ENCODE measurements at regions not wholly inside any gene's neighbourhood (a gene's known extent, or its start where the extent isn't known, plus 50 kb on each side); places are given as distances from the start of the nearest gene placed in this dataset.

- DNase-seq (ENCODE audit: low spot score) = no peak
- Mint-ChIP-seq H3K27ac (ENCODE audit: unreplicated experiment) (no peak overlapping the region), H3K27me3 (ENCODE audit: unreplicated experiment) (peaks cover 5% of the 10 kb centered on the region), H3K4me3 (ENCODE audit: unreplicated experiment) (no peak overlapping the region), H3K36me3 (ENCODE audit: low read depth, unreplicated experiment) (no peaks in the 10 kb centered on the region), H3K9me3 (ENCODE audit: unreplicated experiment) (no peaks in the 10 kb centered on the region), H3K4me1 (ENCODE audit: unreplicated experiment) (peaks cover 4% of the 10 kb centered on the region)
- TF ChIP-seq CTCF (IDR thresholded peaks at IDR 0.05; ENCODE audit: unreplicated experiment) = no peak
Measured at GRCh38 chr1:234706199-234706598, 96.2 kb upstream of the IRF2BP2 start.

DNA sequence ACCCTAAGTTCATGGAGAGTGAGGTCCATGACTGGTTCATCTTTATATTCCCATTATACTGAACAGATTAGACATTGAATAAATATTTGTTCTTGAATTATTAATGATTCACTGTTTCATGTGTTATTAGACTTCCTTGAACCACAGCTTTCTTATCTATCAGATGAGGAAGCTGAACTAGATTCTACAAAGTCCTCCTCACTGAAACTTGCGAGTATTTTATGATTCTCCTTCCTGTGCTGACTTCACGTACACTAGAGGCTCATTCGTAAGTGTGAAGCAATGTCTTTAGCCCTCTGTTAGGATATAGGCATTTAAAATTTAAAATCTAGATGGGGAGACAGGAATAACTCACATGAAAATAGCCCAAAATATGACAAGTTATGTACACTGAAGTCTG lies 95.6 kb upstream of the IRF2BP2 start:
- DNase-seq (ENCODE audit: low spot score) = no peak
- H3K4me3 Mint-ChIP-seq (ENCODE audit: unreplicated experiment) = no peak overlapping the region

DNA sequence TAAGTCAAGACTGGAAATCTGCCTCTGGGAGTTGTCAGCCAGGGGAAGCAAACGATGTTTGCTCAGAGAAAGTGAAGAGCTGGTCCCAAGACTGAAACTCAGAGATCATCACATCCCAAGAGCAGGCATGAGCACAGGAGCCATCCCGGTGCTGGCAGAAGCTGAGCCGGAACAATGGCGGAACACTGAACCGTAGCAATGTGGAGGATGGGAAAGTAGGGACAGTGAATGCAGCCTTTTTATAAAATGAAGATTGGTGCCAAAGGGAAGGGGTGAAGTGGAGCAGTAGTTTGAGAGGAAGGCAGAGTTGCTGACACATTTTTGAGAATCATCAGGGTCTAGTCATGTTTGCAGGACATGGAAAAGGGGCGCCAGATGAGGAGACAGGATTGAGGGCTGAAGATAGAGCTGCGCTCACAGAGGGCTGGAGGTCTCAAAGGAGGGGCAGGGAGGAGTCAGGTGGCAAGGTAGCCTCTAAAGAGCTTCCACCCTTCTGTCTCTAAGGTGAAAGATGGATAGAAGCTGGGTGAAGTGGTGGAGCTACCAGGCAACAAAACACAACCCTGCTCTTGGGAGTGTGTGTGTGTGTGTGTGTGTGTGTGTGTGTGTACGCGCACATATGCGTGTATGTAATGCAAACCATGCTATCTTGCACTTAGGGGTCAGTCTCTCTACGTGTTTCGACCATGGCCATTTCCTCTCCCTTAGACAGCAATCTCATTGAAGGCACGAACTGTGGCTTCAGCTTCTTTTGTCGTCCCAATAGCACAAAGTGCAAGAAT lies 94.3 kb upstream of the IRF2BP2 start:
- Mint-ChIP-seq H3K27ac (ENCODE audit: unreplicated experiment) (no peak overlapping the region), H3K4me1 (ENCODE audit: unreplicated experiment) (peaks cover 4% of the 10 kb centered on the region), H3K9me3 (ENCODE audit: unreplicated experiment) (no peaks in the 10 kb centered on the region), H3K4me3 (ENCODE audit: unreplicated experiment) (no peak overlapping the region), H3K36me3 (ENCODE audit: low read depth, unreplicated experiment) (no peaks in the 10 kb centered on the region), H3K27me3 (ENCODE audit: unreplicated experiment) (peaks cover 5% of the 10 kb centered on the region)
- no peak for DNase-seq (ENCODE audit: low spot score)
- no peak for TF ChIP-seq CTCF (IDR thresholded peaks at IDR 0.05; ENCODE audit: unreplicated experiment)

More for the DNA sequence above, 95.6 kb upstream of the IRF2BP2 start:
- H3K4me1 Mint-ChIP-seq (ENCODE audit: unreplicated experiment) = peaks cover 4% of the 10 kb centered on the region
- peaks cover 5% of the 10 kb centered on the region for H3K27me3 Mint-ChIP-seq (ENCODE audit: unreplicated experiment)
- no peak overlapping the region for H3K27ac Mint-ChIP-seq (ENCODE audit: unreplicated experiment)
- H3K9me3 Mint-ChIP-seq (ENCODE audit: unreplicated experiment) = no peaks in the 10 kb centered on the region
- no peak for TF ChIP-seq CTCF (IDR thresholded peaks at IDR 0.05; ENCODE audit: unreplicated experiment)
- no peaks in the 10 kb centered on the region for H3K36me3 Mint-ChIP-seq (ENCODE audit: low read depth, unreplicated experiment)

DNA sequence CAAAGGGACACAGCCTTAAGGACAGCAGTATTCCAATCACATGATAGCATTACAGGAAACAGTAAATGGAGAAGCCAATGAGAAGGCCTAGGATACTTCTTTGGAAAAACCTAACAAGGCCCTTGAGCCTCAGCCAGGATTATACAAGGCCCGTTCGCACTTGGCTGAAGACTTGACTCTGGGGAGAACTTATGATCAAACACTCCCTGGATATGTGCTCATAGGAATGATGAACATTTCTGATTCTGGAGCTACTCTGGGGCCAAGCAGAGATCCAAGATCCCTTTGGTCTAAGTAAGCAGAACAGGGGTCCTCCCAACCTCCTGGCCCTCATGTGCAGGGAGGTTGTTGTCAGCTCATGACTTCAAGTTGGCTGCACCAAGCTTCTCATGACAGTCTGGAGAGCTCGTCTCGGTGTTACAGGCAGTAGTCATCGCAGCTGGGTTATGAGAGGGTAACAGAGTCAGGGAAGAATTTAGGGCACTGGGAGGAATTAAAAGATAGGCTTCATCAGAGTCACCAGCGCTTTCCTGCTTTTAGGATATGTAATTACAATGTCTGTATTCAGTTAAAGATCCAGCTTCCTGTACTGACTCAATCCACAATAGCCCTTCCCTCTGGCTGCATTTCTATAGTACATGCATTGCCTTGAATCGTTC lies 92.5 kb upstream of the IRF2BP2 start:
- Mint-ChIP-seq H3K36me3 (ENCODE audit: low read depth, unreplicated experiment) (no peaks in the 10 kb centered on the region), H3K4me3 (ENCODE audit: unreplicated experiment) (no peak overlapping the region), H3K27ac (ENCODE audit: unreplicated experiment) (no peak overlapping the region), H3K9me3 (ENCODE audit: unreplicated experiment) (no peaks in the 10 kb centered on the region), H3K27me3 (ENCODE audit: unreplicated experiment) (peaks cover 10% of the 10 kb centered on the region), H3K4me1 (ENCODE audit: unreplicated experiment) (peaks cover 2% of the 10 kb centered on the region)
- no peak for TF ChIP-seq CTCF (IDR thresholded peaks at IDR 0.05; ENCODE audit: unreplicated experiment)
- DNase-seq (ENCODE audit: low spot score) = no peak

DNA sequence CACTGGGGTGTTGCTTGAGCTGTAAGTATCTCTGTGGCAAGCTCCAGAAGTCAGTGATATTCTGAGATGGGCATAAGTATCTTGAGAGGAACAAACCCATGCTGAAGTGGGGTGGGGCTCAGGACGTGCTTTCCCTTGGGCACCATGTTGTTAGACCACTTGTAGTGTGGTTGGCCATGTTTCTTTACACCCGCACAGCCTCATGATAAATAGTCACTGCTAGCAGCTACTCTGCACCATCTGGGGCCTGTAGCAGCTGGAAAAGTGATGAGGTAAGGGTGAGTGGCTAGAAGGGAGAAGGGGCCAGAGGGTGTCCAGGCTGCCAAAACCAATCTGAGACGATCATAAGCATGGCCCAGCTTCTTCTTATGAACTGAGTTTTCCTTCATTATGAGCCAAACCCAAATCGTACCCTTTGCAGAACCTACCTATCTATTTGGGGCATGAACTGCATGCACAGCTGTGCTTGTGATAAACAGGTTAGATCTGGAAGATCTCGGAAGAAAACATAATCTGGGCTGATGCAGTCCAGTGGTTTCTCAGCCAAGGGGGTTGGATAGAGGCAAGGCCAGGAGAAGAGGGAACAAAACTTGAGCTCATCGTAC lies 91.9 kb upstream of the IRF2BP2 start:
- H3K27ac Mint-ChIP-seq (ENCODE audit: unreplicated experiment) = no peak overlapping the region
- H3K4me1 Mint-ChIP-seq (ENCODE audit: unreplicated experiment) = peaks cover 2% of the 10 kb centered on the region
- peaks cover 10% of the 10 kb centered on the region for H3K27me3 Mint-ChIP-seq (ENCODE audit: unreplicated experiment)
- TF ChIP-seq CTCF (IDR thresholded peaks at IDR 0.05; ENCODE audit: unreplicated experiment) = no peak
- no peaks in the 10 kb centered on the region for H3K9me3 Mint-ChIP-seq (ENCODE audit: unreplicated experiment)
- no peaks in the 10 kb centered on the region for H3K36me3 Mint-ChIP-seq (ENCODE audit: low read depth, unreplicated experiment)
- no peak overlapping the region for H3K4me3 Mint-ChIP-seq (ENCODE audit: unreplicated experiment)
- no peak for DNase-seq (ENCODE audit: low spot score)
